Loucy (cell line): ENCODE measurements at regions not wholly inside any gene's neighbourhood (a gene's known extent, or its start where the extent isn't known, plus 50 kb on each side); places are given as distances from the start of the nearest gene placed in this dataset.

Experiments
- EZH2phosphoT487 ChIP-seq: fragments of 200-600 bp; IDR thresholded peaks from 2 replicates; pipeline ENCODE4 v1.6.1; 2018; ENCODE audit warnings: antibody characterized with exemption, mild to moderate bottlenecking, moderate library complexity, borderline replicate concordance
- TF ChIP-seq, protein P1 (sequence below): fragments of 200-600 bp; sonication (generic); conservative IDR thresholded peaks from 2 replicates; pipeline ENCODE4 v1.5.1; 2014; ENCODE audit warnings: mild to moderate bottlenecking, antibody characterized with exemption, low read length

DNA sequence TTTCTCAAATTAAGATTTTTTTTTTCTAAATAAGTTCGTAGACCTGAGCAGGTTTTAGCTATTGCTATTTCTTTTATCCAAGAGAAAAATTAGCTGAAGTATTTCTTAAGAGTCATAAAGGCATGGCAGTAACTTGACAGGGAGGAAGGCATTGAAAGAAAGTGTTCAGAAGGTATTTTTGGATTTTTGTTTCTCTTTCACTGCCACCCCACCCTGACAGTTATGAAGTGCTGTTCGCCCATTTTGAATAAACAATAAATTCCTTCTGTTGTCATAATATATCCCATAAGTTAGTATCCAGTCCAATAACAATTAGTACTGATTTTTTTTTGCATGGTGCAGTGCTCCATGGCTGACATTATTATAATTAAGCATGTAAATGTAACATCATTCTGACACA, 363.0 kb downstream of the NR2F2 start:
- TF ChIP-seq, protein P1, sequence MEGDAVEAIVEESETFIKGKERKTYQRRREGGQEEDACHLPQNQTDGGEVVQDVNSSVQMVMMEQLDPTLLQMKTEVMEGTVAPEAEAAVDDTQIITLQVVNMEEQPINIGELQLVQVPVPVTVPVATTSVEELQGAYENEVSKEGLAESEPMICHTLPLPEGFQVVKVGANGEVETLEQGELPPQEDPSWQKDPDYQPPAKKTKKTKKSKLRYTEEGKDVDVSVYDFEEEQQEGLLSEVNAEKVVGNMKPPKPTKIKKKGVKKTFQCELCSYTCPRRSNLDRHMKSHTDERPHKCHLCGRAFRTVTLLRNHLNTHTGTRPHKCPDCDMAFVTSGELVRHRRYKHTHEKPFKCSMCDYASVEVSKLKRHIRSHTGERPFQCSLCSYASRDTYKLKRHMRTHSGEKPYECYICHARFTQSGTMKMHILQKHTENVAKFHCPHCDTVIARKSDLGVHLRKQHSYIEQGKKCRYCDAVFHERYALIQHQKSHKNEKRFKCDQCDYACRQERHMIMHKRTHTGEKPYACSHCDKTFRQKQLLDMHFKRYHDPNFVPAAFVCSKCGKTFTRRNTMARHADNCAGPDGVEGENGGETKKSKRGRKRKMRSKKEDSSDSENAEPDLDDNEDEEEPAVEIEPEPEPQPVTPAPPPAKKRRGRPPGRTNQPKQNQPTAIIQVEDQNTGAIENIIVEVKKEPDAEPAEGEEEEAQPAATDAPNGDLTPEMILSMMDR, result no peak
- TF ChIP-seq EZH2phosphoT487, result no peak
